ENCODE measurements at regions not wholly inside any gene's neighbourhood (a gene's known extent, or its start where the extent isn't known, plus 50 kb on each side); places are given as distances from the start of the nearest gene placed in this dataset.

DNA sequence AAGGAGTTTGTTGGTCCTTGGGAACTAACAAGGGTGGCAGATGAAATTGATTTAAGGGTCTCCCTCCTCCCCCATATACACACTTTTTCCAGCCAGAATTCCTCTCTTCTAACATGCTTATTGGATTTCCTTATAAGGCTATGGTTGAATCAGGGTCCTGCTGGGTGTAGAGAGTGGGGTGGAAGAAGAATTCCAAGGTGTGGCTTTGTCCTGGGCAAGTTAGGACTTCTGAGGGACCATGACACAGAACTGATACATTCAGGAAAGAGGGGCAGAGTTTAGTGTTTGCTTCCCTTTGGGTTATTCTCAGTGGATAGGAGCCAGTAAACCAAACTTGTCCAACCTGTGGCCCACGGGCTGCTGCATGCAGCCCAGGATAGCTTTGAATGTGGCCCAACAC is 116.5 kb downstream of the SNX18 start:
- H3K36me3 ChIP-seq = no peaks in the 10 kb centered on the region
- no peak for TF ChIP-seq POLR2A (IDR thresholded peaks at IDR 0.05)
- TF ChIP-seq, protein P1, sequence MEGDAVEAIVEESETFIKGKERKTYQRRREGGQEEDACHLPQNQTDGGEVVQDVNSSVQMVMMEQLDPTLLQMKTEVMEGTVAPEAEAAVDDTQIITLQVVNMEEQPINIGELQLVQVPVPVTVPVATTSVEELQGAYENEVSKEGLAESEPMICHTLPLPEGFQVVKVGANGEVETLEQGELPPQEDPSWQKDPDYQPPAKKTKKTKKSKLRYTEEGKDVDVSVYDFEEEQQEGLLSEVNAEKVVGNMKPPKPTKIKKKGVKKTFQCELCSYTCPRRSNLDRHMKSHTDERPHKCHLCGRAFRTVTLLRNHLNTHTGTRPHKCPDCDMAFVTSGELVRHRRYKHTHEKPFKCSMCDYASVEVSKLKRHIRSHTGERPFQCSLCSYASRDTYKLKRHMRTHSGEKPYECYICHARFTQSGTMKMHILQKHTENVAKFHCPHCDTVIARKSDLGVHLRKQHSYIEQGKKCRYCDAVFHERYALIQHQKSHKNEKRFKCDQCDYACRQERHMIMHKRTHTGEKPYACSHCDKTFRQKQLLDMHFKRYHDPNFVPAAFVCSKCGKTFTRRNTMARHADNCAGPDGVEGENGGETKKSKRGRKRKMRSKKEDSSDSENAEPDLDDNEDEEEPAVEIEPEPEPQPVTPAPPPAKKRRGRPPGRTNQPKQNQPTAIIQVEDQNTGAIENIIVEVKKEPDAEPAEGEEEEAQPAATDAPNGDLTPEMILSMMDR (IDR thresholded peaks at IDR 0.05) = no peak
- H3K4me3 ChIP-seq = no peak overlapping the region
- DNase-seq = no peak
- H3K27me3 ChIP-seq = no peaks in the 10 kb centered on the region
- H3K4me1 ChIP-seq = no peaks in the 10 kb centered on the region
- no peak overlapping the region for H3K27ac ChIP-seq
- H3K9me3 ChIP-seq = no peaks in the 10 kb centered on the region

DNA sequence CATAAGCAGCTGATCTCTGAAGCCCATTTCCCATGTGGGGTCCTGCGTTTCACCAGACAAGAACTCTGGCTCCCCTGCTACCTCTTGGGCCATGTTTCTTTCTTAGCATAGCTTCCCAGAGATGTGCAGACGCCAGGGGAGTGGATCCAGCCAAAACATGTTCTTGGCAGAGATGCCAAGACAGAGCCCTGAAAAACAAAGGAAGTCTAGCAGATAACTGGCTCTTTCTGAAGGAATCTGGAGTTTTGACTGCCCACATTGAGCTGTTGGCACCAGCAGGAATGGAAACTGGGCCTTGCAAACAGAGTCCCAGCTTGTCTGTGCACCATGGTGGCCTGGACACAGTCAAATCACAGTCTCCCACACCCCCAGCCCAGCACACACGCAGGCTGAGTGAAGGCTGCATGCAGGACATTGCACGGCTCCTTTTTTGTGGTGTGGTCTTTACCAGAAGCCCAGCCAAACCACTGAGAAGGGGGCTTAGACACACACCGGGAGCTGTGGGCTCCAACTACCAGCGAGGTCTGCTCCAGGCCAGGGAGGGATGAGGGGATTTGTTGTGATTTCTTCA is 114.7 kb downstream of the SNX18 start:
- TF ChIP-seq, protein P1 (IDR thresholded peaks at IDR 0.05) = no peak
- no peak for TF ChIP-seq POLR2A (IDR thresholded peaks at IDR 0.05)
- DNase-seq = no peak
- Histone ChIP-seq H3K36me3 (no peaks in the 10 kb centered on the region), H3K27ac (no peak overlapping the region), H3K4me3 (no peak overlapping the region), H3K9me3 (no peaks in the 10 kb centered on the region), H3K27me3 (no peaks in the 10 kb centered on the region), H3K4me1 (peaks cover 0 to 8% (median 0%) of the 10 kb centered on the region in 4 donors)

DNA sequence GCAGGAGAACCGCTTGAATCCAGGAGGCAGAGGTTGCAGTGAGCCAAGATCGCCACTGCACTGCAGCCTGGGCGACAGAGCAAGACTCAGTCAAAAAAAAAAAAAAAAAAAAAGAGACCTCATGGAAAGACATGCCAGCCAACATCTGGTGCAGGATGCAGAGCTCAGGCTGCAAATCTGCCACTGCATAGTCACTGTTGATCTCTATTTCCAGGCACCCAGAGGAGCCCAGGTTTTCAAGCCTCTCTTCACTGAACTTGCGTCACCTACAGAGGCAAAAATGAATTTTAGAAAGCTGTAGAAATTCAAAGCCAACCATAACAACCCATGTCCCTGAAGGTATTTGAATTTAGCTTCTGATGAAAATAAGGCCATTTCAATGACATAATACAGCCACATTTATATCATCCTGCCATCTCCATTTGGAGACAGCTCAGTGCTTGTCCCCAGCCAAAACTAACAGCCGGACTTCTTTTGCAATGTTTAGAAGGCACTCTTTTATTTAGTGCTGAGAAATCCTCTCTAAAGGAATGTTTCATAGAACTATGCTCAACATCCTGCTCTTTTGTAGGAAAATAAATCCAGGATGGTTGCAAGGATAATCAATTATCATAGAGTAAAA is 113.3 kb downstream of the SNX18 start:
- no peak overlapping the region for H3K4me3 ChIP-seq
- no peaks in the 10 kb centered on the region for H3K36me3 ChIP-seq

DNA sequence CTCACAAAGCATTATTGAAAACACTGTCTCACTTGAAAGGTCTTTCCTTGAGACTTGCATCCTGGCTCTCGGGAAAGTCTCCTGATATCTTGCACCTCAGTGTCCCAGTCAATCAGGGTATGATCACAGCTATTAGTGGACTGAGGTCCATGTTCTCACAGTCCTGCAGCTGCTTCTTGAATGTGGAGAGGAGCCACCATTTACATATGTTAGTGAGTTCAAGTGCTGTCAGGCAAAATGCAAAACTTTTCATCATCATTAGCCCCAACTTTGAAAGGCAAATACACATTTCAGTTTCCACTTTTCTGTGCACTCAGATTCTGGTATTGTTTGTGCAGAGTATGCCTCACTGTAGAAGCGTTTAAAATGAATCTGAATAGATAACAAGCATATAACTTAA is 111.6 kb downstream of the SNX18 start:
- H3K9me3 ChIP-seq = no peaks in the 10 kb centered on the region
- TF ChIP-seq POLR2A (IDR thresholded peaks at IDR 0.05) = no peak
- TF ChIP-seq, protein P1 (IDR thresholded peaks at IDR 0.05) = no peak
- H3K27ac ChIP-seq = no peak overlapping the region
- H3K4me1 ChIP-seq = peaks cover 0 to 8% (median 0%) of the 10 kb centered on the region in 4 donors
- no peak for DNase-seq
- H3K4me3 ChIP-seq = no peak overlapping the region
- H3K27me3 ChIP-seq = no peaks in the 10 kb centered on the region
- no peaks in the 10 kb centered on the region for H3K36me3 ChIP-seq

More for the DNA sequence above, 113.3 kb downstream of the SNX18 start:
- Histone ChIP-seq H3K4me1 (peaks cover 0 to 8% (median 0%) of the 10 kb centered on the region in 4 donors), H3K27ac (no peak overlapping the region), H3K9me3 (no peaks in the 10 kb centered on the region), H3K27me3 (no peaks in the 10 kb centered on the region)
- TF ChIP-seq, protein P1 (IDR thresholded peaks at IDR 0.05) = no peak
- TF ChIP-seq POLR2A (IDR thresholded peaks at IDR 0.05) = no peak
- DNase-seq = no peak

DNA sequence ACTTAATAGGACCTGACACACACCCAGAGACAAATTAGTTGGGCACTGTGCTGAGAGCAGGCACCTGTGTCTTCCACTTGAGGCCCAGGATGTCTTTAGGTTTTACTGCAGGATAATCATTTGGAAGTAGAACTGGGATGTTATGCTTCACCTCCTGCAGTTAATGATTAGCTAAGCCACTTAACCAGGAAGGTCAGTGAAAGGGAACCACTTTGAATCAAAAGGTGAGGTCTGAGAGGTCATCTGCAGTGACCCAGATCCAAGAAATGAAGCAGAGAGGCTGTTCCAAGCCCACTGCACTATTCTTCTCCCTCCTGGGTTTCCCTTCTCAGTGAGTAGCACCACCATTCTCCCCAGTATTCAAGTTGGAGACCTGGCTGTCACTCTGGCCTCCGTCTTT is 110.5 kb downstream of the SNX18 start:
- Histone ChIP-seq H3K27me3 (no peaks in the 10 kb centered on the region), H3K36me3 (no peaks in the 10 kb centered on the region), H3K27ac (no peak overlapping the region), H3K4me1 (peaks cover 0 to 8% (median 0%) of the 10 kb centered on the region in 4 donors), H3K4me3 (no peak overlapping the region), H3K9me3 (no peaks in the 10 kb centered on the region)
- DNase-seq = no peak
- TF ChIP-seq, protein P1 (IDR thresholded peaks at IDR 0.05) = no peak
- no peak for TF ChIP-seq POLR2A (IDR thresholded peaks at IDR 0.05)

All from Peyer's patch (tissue), 4 donors.